ENCODE measurements at regions not wholly inside any gene's neighbourhood (a gene's known extent, or its start where the extent isn't known, plus 50 kb on each side); places are given as distances from the start of the nearest gene placed in this dataset.
A peak's percentile ranks its signal among the peaks of the same experiment; 100 is the strongest.

DNA sequence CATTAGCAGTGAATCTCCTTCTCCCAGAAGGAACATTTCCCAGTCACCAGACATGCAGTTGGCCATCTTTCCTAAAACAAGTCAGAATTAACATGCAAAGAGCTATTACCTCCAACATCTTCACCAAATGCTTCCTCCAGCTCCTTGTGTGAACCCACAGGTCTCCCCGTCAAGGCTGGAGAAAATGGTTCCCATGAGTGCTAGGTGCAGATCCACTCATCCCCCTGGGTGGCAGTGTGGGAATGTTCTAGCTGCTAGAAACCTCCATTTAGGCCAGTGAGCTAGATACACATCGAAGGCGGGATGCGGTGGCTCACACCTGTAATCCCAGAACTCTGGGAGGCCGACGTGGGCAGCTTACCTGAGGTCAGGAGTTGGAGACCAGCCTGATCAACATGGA, 603.9 kb upstream of the SLC35B3 start:
- intact Hi-C loops (cut with micrococcal nuclease) = no loop called here
- TF ChIP-seq POLR2A (IDR thresholded peaks at IDR 0.05; ENCODE audit: borderline replicate concordance, extremely low read depth, insufficient read depth, insufficient read length) (no peak), RAD21 (IDR thresholded peaks at IDR 0.05; ENCODE audit: low read depth) (peak; percentile 18; the same call in 1 of the 2 replicates)

GRCh38 chr6:9028086-9028485, 592.7 kb upstream of the SLC35B3 start:
- intact Hi-C loops (cut with micrococcal nuclease) = no loop called here
- RAD21 ChIA-PET (ENCODE audit: low non-redundant PET in 1 of 2, low total read pairs in 2 of 2, uncharacterized antibody in 2 of 2, unreplicated experiment in 2 of 2) = no interaction called here
- H2AFZ ChIP-seq (ENCODE audit: low read depth, low read length, poor library complexity, severe bottlenecking) = no peak overlapping the region
- H3K4me1 ChIP-seq (ENCODE audit: control insufficient read depth in 1 of 2, insufficient read depth in 2 of 2, low read length in 2 of 2) = no peaks in the 10 kb centered on the region
- DNase-seq (ENCODE audit: low read depth, low spot score) (no peak), ATAC-seq (no peak)
- no peak overlapping the region for H3K27ac ChIP-seq (ENCODE audit: low read depth, low read length)
- H3K36me3 ChIP-seq (ENCODE audit: control insufficient read depth in 1 of 2, insufficient read depth in 2 of 2, low read length in 2 of 2) = no peaks in the 10 kb centered on the region
- POLR2A ChIA-PET = no interaction called here
- H3K79me2 ChIP-seq (ENCODE audit: insufficient read depth, low read length) = no peaks in the 10 kb centered on the region
- TF ChIP-seq ZNF274 (IDR thresholded peaks at IDR 0.05; ENCODE audit: low read depth, low read length) (no peak), ZFX (IDR thresholded peaks at IDR 0.05) (no peak), MAX (IDR thresholded peaks at IDR 0.05) (no peak), CTCF (IDR thresholded peaks at IDR 0.05 in 2 of 3, conservative IDR thresholded peaks at IDR 0.05 in 1 of 3; ENCODE audit: borderline replicate concordance in 1 of 3, insufficient read depth in 1 of 3, low read depth in 2 of 3, low read length in 2 of 3) (no peak), JUND (IDR thresholded peaks at IDR 0.05) (no peak), POLR2AphosphoS5 (IDR thresholded peaks at IDR 0.05; ENCODE audit: low read depth, low read length) (no peak), SP1 (IDR thresholded peaks at IDR 0.05; ENCODE audit: low read depth) (no peak), CEBPB (IDR thresholded peaks at IDR 0.05; ENCODE audit: low read depth) (no peak), EZH2phosphoT487 (IDR thresholded peaks at IDR 0.05; ENCODE audit: borderline replicate concordance) (no peak), ATF3 (IDR thresholded peaks at IDR 0.05) (no peak), TCF7L2 (IDR thresholded peaks at IDR 0.05; ENCODE audit: borderline replicate concordance, extremely low read depth, insufficient read depth, insufficient read length) (no peak), EGR1 (IDR thresholded peaks at IDR 0.05; ENCODE audit: low read depth) (no peak), SIN3A (IDR thresholded peaks at IDR 0.05; ENCODE audit: low read depth) (no peak), POLR2A (IDR thresholded peaks at IDR 0.05; ENCODE audit: borderline replicate concordance, extremely low read depth, insufficient read depth, insufficient read length) (no peak)
- TF ChIP-seq, protein P1, sequence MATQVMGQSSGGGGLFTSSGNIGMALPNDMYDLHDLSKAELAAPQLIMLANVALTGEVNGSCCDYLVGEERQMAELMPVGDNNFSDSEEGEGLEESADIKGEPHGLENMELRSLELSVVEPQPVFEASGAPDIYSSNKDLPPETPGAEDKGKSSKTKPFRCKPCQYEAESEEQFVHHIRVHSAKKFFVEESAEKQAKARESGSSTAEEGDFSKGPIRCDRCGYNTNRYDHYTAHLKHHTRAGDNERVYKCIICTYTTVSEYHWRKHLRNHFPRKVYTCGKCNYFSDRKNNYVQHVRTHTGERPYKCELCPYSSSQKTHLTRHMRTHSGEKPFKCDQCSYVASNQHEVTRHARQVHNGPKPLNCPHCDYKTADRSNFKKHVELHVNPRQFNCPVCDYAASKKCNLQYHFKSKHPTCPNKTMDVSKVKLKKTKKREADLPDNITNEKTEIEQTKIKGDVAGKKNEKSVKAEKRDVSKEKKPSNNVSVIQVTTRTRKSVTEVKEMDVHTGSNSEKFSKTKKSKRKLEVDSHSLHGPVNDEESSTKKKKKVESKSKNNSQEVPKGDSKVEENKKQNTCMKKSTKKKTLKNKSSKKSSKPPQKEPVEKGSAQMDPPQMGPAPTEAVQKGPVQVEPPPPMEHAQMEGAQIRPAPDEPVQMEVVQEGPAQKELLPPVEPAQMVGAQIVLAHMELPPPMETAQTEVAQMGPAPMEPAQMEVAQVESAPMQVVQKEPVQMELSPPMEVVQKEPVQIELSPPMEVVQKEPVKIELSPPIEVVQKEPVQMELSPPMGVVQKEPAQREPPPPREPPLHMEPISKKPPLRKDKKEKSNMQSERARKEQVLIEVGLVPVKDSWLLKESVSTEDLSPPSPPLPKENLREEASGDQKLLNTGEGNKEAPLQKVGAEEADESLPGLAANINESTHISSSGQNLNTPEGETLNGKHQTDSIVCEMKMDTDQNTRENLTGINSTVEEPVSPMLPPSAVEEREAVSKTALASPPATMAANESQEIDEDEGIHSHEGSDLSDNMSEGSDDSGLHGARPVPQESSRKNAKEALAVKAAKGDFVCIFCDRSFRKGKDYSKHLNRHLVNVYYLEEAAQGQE (IDR thresholded peaks at IDR 0.05; ENCODE audit: low read depth) = no peak
- CTCF ChIA-PET = no interaction called here
- no peaks in the 10 kb centered on the region for H3K27me3 ChIP-seq (ENCODE audit: insufficient read depth, low read length)
- no TSS peak for BruUV-seq (replicated peaks)
- H4K20me1 ChIP-seq (ENCODE audit: insufficient read depth) = no peaks in the 10 kb centered on the region
- H3K9me2 ChIP-seq (ENCODE audit: insufficient read depth) = no peaks in the 10 kb centered on the region
- no peaks in the 10 kb centered on the region for H3K9me3 ChIP-seq (ENCODE audit: control insufficient read depth in 1 of 2, insufficient read depth in 1 of 2, low read depth in 1 of 2, low read length in 2 of 2)
- H3K9ac ChIP-seq (ENCODE audit: low read length) = no peak overlapping the region
- H3K4me2 ChIP-seq (ENCODE audit: low read length) = no peak overlapping the region
- no peak overlapping the region for H3K4me3 ChIP-seq (replicated peaks in 1 of 2; ENCODE audit: low read depth in 1 of 2, low read length in 2 of 2)

More for the DNA sequence above, 603.9 kb upstream of the SLC35B3 start:
- Histone ChIP-seq H3K36me3 (ENCODE audit: control insufficient read depth in 1 of 2, insufficient read depth in 2 of 2, low read length in 2 of 2) (no peaks in the 10 kb centered on the region), H3K4me3 (replicated peaks in 1 of 2; ENCODE audit: low read depth in 1 of 2, low read length in 2 of 2) (no peak overlapping the region), H3K9ac (ENCODE audit: low read length) (no peak overlapping the region), H2AFZ (ENCODE audit: low read depth, low read length, poor library complexity, severe bottlenecking) (no peak overlapping the region), H4K20me1 (ENCODE audit: insufficient read depth) (no peaks in the 10 kb centered on the region), H3K27ac (ENCODE audit: low read depth, low read length) (no peak overlapping the region), H3K79me2 (ENCODE audit: insufficient read depth, low read length) (no peaks in the 10 kb centered on the region), H3K9me3 (ENCODE audit: control insufficient read depth in 1 of 2, insufficient read depth in 1 of 2, low read depth in 1 of 2, low read length in 2 of 2) (no peaks in the 10 kb centered on the region), H3K27me3 (ENCODE audit: insufficient read depth, low read length) (no peaks in the 10 kb centered on the region), H3K4me1 (ENCODE audit: control insufficient read depth in 1 of 2, insufficient read depth in 2 of 2, low read length in 2 of 2) (no peaks in the 10 kb centered on the region), H3K4me2 (ENCODE audit: low read length) (no peak overlapping the region), H3K9me2 (ENCODE audit: insufficient read depth) (no peaks in the 10 kb centered on the region)
- peak; percentile 44; the same call in 1 of the 2 replicates for ATAC-seq
- RAD21 ChIA-PET (ENCODE audit: low non-redundant PET in 1 of 2, low total read pairs in 2 of 2, uncharacterized antibody in 2 of 2, unreplicated experiment in 2 of 2) = no interaction called here
- no peak for DNase-seq (ENCODE audit: low read depth, low spot score)
- POLR2A ChIA-PET = no interaction called here
- BruUV-seq (replicated peaks) = no TSS peak
- CTCF ChIA-PET = no interaction called here
